HEK293 (cell line): ENCODE measurements at regions not wholly inside any gene's neighbourhood (a gene's known extent, or its start where the extent isn't known, plus 50 kb on each side); places are given as distances from the start of the nearest gene placed in this dataset.
A peak's percentile ranks its signal among the peaks of the same experiment; 100 is the strongest.
"Not testable (repeated sequence)": the region's sequence is repeated elsewhere in the genome, so short reads cannot be mapped to it uniquely, and the experiment has no call there.

ENCODE experiments used
- CTCF ChIA-PET: fragments of 350-600 bp; formaldehyde crosslinking; extraction: SDS; loops from one replicate; lab custom pipeline; 2021; ENCODE audit warnings: antibody characterized with exemption; lab: Yijun Ruan, JAX
- POLR2A ChIA-PET: fragments of 300-600 bp; formaldehyde crosslinking; extraction: SDS; loops from one replicate; lab custom pipeline; 2020; ENCODE audit warnings: antibody characterized with exemption, inconsistent platforms; lab: Yijun Ruan, JAX
- H3K27ac ChIP-seq: fragments of 200-500 bp; sonication (Bioruptor generic); 2 replicates; pipeline ENCODE4 v1.5.1; 2014; ENCODE audit warnings: low read depth, low read length, control low read depth, inconsistent platforms; ENCODE audit errors: extremely low read depth
- H3K36me3 ChIP-seq, 2 experiments: fragments of 200-500 bp in 1 of 2; sonication (Bioruptor generic) in 1 of 2; 1 replicate in 1 of 2; 2 replicates in 1 of 2; pipeline ENCODE4 v1.5.1; 2014 to 2017; ENCODE audit warnings: inconsistent platforms in 2 of 2, low read length in 2 of 2; ENCODE audit not compliant: control insufficient read depth in 2 of 2, insufficient read depth in 1 of 2
- H3K4me1 ChIP-seq: fragments of 200-500 bp; sonication (Bioruptor generic); 2 replicates; pipeline ENCODE4 v1.5.1; 2014; ENCODE audit warnings: mild to moderate bottlenecking, low read length, inconsistent platforms; ENCODE audit not compliant: control insufficient read depth, insufficient read depth
- H3K4me3 ChIP-seq: 2 replicates; pipeline ENCODE4 v1.5.1; 2011; ENCODE audit warnings: low read depth, mild to moderate bottlenecking, control low read depth, low read length, moderate library complexity
- H3K9me3 ChIP-seq: fragments of 200-500 bp; sonication (Bioruptor generic); 2 replicates; pipeline ENCODE4 v1.5.1; 2014; ENCODE audit warnings: low read depth, low read length, inconsistent platforms; ENCODE audit not compliant: control insufficient read depth, insufficient read depth
- HIC1 ChIP-seq: fragments of 450-650 bp; formaldehyde crosslinking; IDR thresholded peaks from 2 replicates; pipeline ENCODE4 v1.5.1; 2016; ENCODE audit warnings: missing biosample characterization, missing genetic modification characterization
- KLF7 ChIP-seq: fragments of 450-650 bp; formaldehyde crosslinking; IDR thresholded peaks from 2 replicates; pipeline ENCODE4 v1.5.1; 2016; ENCODE audit warnings: missing biosample characterization, missing genetic modification characterization, borderline replicate concordance
- ZBTB17 ChIP-seq: fragments of 450-650 bp; formaldehyde crosslinking; IDR thresholded peaks from 2 replicates; pipeline ENCODE4 v1.5.1; 2016; ENCODE audit warnings: missing biosample characterization, missing genetic modification characterization
- ZNF26 ChIP-seq: fragments of 450-650 bp; formaldehyde crosslinking; IDR thresholded peaks from 2 replicates; pipeline ENCODE4 v1.5.1; 2016; ENCODE audit warnings: missing biosample characterization, missing genetic modification characterization
- ZNF302 ChIP-seq: fragments of 450-650 bp; formaldehyde crosslinking; IDR thresholded peaks from 2 replicates; pipeline ENCODE4 v1.5.1; 2016; ENCODE audit warnings: missing biosample characterization, missing genetic modification characterization, low read depth
- ZNF37A ChIP-seq: fragments of 450-650 bp; IDR thresholded peaks from 2 replicates; pipeline ENCODE4 v1.5.1; 2018; ENCODE audit warnings: missing biosample characterization, missing genetic modification characterization
- ZNF404 ChIP-seq: fragments of 450-650 bp; formaldehyde crosslinking; IDR thresholded peaks from 2 replicates; pipeline ENCODE4 v1.5.1; 2017; ENCODE audit warnings: missing biosample characterization, missing genetic modification characterization
- ZNF544 ChIP-seq: fragments of 450-650 bp; formaldehyde crosslinking; IDR thresholded peaks from 2 replicates; pipeline ENCODE4 v1.5.0; 2017; ENCODE audit warnings: missing biosample characterization, missing genetic modification characterization
- ZNF580 ChIP-seq: fragments of 450-650 bp; formaldehyde crosslinking; IDR thresholded peaks from 2 replicates; pipeline ENCODE4 v1.5.1; 2016; ENCODE audit warnings: missing biosample characterization, missing genetic modification characterization
- ZNF707 ChIP-seq: fragments of 450-650 bp; formaldehyde crosslinking; IDR thresholded peaks from 2 replicates; pipeline ENCODE4 v1.5.1; 2016; ENCODE audit warnings: missing biosample characterization, missing genetic modification characterization
- ZSCAN16 ChIP-seq: fragments of 450-650 bp; formaldehyde crosslinking; IDR thresholded peaks from 2 replicates; pipeline ENCODE4 v1.5.1; 2016; ENCODE audit warnings: missing biosample characterization, missing genetic modification characterization
- TF ChIP-seq, protein P1 (sequence below): fragments of 450-650 bp; formaldehyde crosslinking; IDR thresholded peaks from 2 replicates; pipeline ENCODE4 v1.5.1; 2016; ENCODE audit warnings: missing biosample characterization, missing genetic modification characterization

DNA sequence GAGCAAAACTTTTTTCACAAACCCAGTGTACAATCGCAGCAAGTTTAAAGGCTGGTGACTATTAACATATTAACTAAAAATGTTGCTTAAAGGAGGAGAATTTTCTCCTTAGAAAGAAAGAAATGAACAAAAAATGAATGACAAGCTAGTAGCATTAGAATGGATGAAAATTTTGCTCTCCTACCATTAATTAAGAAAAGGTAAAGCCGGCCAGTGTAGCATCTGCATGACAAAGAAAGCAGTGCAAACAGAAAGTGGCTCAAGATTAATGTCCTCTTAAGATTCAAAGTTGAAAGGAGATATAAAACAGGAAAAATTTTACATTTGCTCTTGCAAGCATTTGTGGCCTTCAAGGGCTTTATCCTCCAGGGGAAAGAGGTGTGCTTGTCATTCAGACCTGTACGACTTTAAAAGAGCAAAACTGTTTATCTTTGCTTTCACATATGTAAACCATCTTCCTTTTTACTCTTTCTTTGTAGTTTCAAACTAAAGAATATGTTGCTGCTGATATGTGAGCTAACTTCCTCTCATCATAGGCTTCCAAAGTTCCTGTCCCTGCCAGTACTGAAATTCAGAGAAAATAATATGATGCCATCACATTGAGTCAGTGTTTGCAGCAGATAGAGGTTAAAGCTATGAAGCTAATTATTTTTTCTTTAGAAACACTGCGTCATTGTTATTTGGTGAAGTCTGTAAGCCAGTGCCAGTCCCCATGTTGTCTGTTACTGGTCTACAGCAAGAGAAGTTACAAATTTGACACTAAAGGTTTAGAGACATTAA is 439.1 kb upstream of the GRM7 start:
- TF ChIP-seq HIC1 (tag by site-specific recombination) (no peak), ZNF404 (no peak), ZNF580 (tag by site-specific recombination) (no peak), ZBTB17 (tag by site-specific recombination) (no peak), ZNF37A (no peak)
- TF ChIP-seq, protein P1, sequence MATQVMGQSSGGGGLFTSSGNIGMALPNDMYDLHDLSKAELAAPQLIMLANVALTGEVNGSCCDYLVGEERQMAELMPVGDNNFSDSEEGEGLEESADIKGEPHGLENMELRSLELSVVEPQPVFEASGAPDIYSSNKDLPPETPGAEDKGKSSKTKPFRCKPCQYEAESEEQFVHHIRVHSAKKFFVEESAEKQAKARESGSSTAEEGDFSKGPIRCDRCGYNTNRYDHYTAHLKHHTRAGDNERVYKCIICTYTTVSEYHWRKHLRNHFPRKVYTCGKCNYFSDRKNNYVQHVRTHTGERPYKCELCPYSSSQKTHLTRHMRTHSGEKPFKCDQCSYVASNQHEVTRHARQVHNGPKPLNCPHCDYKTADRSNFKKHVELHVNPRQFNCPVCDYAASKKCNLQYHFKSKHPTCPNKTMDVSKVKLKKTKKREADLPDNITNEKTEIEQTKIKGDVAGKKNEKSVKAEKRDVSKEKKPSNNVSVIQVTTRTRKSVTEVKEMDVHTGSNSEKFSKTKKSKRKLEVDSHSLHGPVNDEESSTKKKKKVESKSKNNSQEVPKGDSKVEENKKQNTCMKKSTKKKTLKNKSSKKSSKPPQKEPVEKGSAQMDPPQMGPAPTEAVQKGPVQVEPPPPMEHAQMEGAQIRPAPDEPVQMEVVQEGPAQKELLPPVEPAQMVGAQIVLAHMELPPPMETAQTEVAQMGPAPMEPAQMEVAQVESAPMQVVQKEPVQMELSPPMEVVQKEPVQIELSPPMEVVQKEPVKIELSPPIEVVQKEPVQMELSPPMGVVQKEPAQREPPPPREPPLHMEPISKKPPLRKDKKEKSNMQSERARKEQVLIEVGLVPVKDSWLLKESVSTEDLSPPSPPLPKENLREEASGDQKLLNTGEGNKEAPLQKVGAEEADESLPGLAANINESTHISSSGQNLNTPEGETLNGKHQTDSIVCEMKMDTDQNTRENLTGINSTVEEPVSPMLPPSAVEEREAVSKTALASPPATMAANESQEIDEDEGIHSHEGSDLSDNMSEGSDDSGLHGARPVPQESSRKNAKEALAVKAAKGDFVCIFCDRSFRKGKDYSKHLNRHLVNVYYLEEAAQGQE (tag by site-specific recombination) = no peak
- TF ChIP-seq, all 188 proteins: peak for 0
- H3K9me3 ChIP-seq = no peaks in the 10 kb centered on the region
- CTCF ChIA-PET = interaction anchor here (0.6 kb wide), 1 partner anchor 47 kb away, joined by 7 read pairs; no protein-coding TSS in a partner anchor
- no peak overlapping the region for H3K27ac ChIP-seq
- no peak overlapping the region for H3K4me3 ChIP-seq
- no peaks in the 10 kb centered on the region for H3K36me3 ChIP-seq
- POLR2A ChIA-PET = no interaction called here
- H3K4me1 ChIP-seq = no peaks in the 10 kb centered on the region

GRCh38 chr3:6425289-6425820 is 435.6 kb upstream of the GRM7 start:
- Histone ChIP-seq H3K9me3 (no peaks in the 10 kb centered on the region), H3K4me1 (no peaks in the 10 kb centered on the region), H3K4me3 (no peak overlapping the region), H3K36me3 (no peaks in the 10 kb centered on the region), H3K27ac (no peak overlapping the region)
- ChIA-PET CTCF (no interaction called here), POLR2A (no interaction called here)
- no peak for TF ChIP-seq ZNF544
- no peak for TF ChIP-seq ZNF302 (tag by site-specific recombination)
- peak; percentile 69; the same call in 1 of the 2 replicates for TF ChIP-seq ZNF707 (tag by site-specific recombination)
- no peak for TF ChIP-seq ZSCAN16 (tag by site-specific recombination)
- TF ChIP-seq KLF7 (tag by site-specific recombination) = no peak
- no peak for TF ChIP-seq ZNF26 (tag by site-specific recombination)

- CTCF ChIA-PET, H3K36me3 ChIP-seq, H3K4me1 ChIP-seq, H3K4me3 ChIP-seq, H3K27ac ChIP-seq, POLR2A ChIA-PET, H3K9me3 ChIP-seq: not testable (repeated sequence)
Observed at GRCh38 chr3:6428276-6428675, 432.6 kb upstream of the GRM7 start.
